ENCODE measurements at regions not wholly inside any gene's neighbourhood (a gene's known extent, or its start where the extent isn't known, plus 50 kb on each side); places are given as distances from the start of the nearest gene placed in this dataset.

DNA sequence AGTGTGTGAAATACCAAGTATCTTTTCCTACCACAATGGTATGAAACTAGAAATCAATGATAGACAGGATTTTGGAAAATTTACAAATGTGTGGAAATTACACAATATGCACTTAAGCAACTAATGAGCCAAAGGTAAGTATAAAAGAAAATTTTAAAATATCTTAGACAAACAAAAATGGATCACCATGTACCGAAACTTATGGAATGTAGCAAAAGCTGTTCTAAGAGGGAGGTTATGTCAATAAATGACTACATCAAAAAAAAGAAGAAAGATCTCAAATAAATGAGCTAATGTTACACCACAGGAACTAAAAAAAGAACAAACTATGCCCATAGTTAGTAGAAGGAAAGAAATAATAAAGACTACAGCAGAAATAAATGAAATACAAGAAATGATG, 1084.1 kb downstream of the TECRL start:
- Histone ChIP-seq H3K4me1 (ENCODE audit: control insufficient read depth, insufficient read depth, low read length) (no peaks in the 10 kb centered on the region), H3K36me3 (ENCODE audit: control insufficient read depth, insufficient read depth, low read length) (no peaks in the 10 kb centered on the region), H3K9me3 (ENCODE audit: control insufficient read depth, insufficient read depth, low read depth, low read length) (no peaks in the 10 kb centered on the region), H3K27me3 (ENCODE audit: control insufficient read depth, insufficient read depth, low read length) (no peaks in the 10 kb centered on the region), H3K27ac (ENCODE audit: low read length) (no peak overlapping the region), H3K4me3 (ENCODE audit: low read depth in 2 of 2, low read length in 2 of 2) (no peak overlapping the region)
- DNase-seq (ENCODE audit: low read depth, low spot score) = no peak
- POLR2A ChIA-PET = no interaction called here
- CTCF ChIA-PET = no interaction called here
- TF ChIP-seq, protein P1, sequence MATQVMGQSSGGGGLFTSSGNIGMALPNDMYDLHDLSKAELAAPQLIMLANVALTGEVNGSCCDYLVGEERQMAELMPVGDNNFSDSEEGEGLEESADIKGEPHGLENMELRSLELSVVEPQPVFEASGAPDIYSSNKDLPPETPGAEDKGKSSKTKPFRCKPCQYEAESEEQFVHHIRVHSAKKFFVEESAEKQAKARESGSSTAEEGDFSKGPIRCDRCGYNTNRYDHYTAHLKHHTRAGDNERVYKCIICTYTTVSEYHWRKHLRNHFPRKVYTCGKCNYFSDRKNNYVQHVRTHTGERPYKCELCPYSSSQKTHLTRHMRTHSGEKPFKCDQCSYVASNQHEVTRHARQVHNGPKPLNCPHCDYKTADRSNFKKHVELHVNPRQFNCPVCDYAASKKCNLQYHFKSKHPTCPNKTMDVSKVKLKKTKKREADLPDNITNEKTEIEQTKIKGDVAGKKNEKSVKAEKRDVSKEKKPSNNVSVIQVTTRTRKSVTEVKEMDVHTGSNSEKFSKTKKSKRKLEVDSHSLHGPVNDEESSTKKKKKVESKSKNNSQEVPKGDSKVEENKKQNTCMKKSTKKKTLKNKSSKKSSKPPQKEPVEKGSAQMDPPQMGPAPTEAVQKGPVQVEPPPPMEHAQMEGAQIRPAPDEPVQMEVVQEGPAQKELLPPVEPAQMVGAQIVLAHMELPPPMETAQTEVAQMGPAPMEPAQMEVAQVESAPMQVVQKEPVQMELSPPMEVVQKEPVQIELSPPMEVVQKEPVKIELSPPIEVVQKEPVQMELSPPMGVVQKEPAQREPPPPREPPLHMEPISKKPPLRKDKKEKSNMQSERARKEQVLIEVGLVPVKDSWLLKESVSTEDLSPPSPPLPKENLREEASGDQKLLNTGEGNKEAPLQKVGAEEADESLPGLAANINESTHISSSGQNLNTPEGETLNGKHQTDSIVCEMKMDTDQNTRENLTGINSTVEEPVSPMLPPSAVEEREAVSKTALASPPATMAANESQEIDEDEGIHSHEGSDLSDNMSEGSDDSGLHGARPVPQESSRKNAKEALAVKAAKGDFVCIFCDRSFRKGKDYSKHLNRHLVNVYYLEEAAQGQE (IDR thresholded peaks at IDR 0.05; ENCODE audit: insufficient read depth in 1 of 2, low read depth in 2 of 2, low read length in 1 of 2) = no peak
- no peak for TF ChIP-seq POLR2AphosphoS5 (IDR thresholded peaks at IDR 0.05; ENCODE audit: low read depth, low read length)
- no peak for TF ChIP-seq TCF7L2 (IDR thresholded peaks at IDR 0.05; ENCODE audit: low read depth, low read length)
- TF ChIP-seq, protein P2, sequence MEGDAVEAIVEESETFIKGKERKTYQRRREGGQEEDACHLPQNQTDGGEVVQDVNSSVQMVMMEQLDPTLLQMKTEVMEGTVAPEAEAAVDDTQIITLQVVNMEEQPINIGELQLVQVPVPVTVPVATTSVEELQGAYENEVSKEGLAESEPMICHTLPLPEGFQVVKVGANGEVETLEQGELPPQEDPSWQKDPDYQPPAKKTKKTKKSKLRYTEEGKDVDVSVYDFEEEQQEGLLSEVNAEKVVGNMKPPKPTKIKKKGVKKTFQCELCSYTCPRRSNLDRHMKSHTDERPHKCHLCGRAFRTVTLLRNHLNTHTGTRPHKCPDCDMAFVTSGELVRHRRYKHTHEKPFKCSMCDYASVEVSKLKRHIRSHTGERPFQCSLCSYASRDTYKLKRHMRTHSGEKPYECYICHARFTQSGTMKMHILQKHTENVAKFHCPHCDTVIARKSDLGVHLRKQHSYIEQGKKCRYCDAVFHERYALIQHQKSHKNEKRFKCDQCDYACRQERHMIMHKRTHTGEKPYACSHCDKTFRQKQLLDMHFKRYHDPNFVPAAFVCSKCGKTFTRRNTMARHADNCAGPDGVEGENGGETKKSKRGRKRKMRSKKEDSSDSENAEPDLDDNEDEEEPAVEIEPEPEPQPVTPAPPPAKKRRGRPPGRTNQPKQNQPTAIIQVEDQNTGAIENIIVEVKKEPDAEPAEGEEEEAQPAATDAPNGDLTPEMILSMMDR (IDR thresholded peaks at IDR 0.05) = no peak
- no peak for TF ChIP-seq SIN3A (IDR thresholded peaks at IDR 0.05; ENCODE audit: borderline replicate concordance, insufficient read depth, low read depth, low read length)
- ATAC-seq = no peak
- no TSS peak for BruUV-seq (replicated peaks)
- in situ Hi-C loops (cut with HindIII; ENCODE audit: low pct_unique_long_range_greater_than_20kb, low sequenced_read_pairs) = no loop called here
- intact Hi-C loops (cut with micrococcal nuclease; ENCODE audit: unreplicated experiment) = no loop called here

DNA sequence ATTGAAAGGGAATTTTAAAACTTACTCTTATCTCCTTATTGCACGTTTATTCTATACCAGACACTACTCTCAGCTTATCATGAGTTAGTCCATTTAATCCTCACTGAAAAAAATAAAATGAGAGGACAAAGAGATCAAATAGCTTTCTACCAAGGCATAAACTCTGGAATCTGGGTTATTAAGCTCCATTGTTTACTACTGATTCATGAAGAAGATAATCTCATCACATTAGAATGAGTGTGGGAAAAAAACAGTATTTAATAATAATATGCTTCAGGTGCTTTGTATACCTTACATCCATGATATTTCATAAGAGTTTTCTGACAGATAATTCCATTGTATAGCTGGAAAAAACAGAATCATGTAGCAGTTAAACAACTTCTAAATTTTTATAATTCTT, 1092.6 kb downstream of the TECRL start:
- no peak overlapping the region for H3K27ac ChIP-seq (ENCODE audit: low read length)
- H3K27me3 ChIP-seq (ENCODE audit: control insufficient read depth, insufficient read depth, low read length) = no peaks in the 10 kb centered on the region
- H3K4me3 ChIP-seq (ENCODE audit: low read depth in 2 of 2, low read length in 2 of 2) = no peak overlapping the region
- DNase-seq (ENCODE audit: low read depth, low spot score) (no peak), ATAC-seq (no peak)
- no peaks in the 10 kb centered on the region for H3K36me3 ChIP-seq (ENCODE audit: control insufficient read depth, insufficient read depth, low read length)
- H3K9me3 ChIP-seq (ENCODE audit: control insufficient read depth, insufficient read depth, low read depth, low read length) = no peaks in the 10 kb centered on the region
- H3K4me1 ChIP-seq (ENCODE audit: control insufficient read depth, insufficient read depth, low read length) = no peaks in the 10 kb centered on the region
- in situ Hi-C loops (cut with HindIII; ENCODE audit: low pct_unique_long_range_greater_than_20kb, low sequenced_read_pairs) = no loop called here
- ChIA-PET CTCF (no interaction called here), POLR2A (no interaction called here)
- no TSS peak for BruUV-seq (replicated peaks)
- intact Hi-C loops (cut with micrococcal nuclease; ENCODE audit: unreplicated experiment) = no loop called here
- TF ChIP-seq TCF7L2 (IDR thresholded peaks at IDR 0.05; ENCODE audit: low read depth, low read length) (no peak), SIN3A (IDR thresholded peaks at IDR 0.05; ENCODE audit: borderline replicate concordance, insufficient read depth, low read depth, low read length) (no peak)

GRCh38 chr4:63315651-63316050, 1093.6 kb downstream of the TECRL start:
- intact Hi-C loops (cut with micrococcal nuclease; ENCODE audit: unreplicated experiment) = no loop called here
- DNase-seq (ENCODE audit: low read depth, low spot score) (no peak), ATAC-seq (no peak)
- Histone ChIP-seq H3K27ac (ENCODE audit: low read length) (no peak overlapping the region), H3K27me3 (ENCODE audit: control insufficient read depth, insufficient read depth, low read length) (no peaks in the 10 kb centered on the region), H3K4me1 (ENCODE audit: control insufficient read depth, insufficient read depth, low read length) (no peaks in the 10 kb centered on the region), H3K4me3 (ENCODE audit: low read depth in 2 of 2, low read length in 2 of 2) (no peak overlapping the region), H3K9me3 (ENCODE audit: control insufficient read depth, insufficient read depth, low read depth, low read length) (no peaks in the 10 kb centered on the region), H3K36me3 (ENCODE audit: control insufficient read depth, insufficient read depth, low read length) (no peaks in the 10 kb centered on the region)
- TF ChIP-seq TCF7L2 (IDR thresholded peaks at IDR 0.05; ENCODE audit: low read depth, low read length) (no peak), SIN3A (IDR thresholded peaks at IDR 0.05; ENCODE audit: borderline replicate concordance, insufficient read depth, low read depth, low read length) (no peak), POLR2AphosphoS5 (IDR thresholded peaks at IDR 0.05; ENCODE audit: low read depth, low read length) (no peak)
- TF ChIP-seq, protein P2 (IDR thresholded peaks at IDR 0.05) = no peak
- TF ChIP-seq, protein P1 (IDR thresholded peaks at IDR 0.05; ENCODE audit: insufficient read depth in 1 of 2, low read depth in 2 of 2, low read length in 1 of 2) = no peak
- BruUV-seq (replicated peaks) = no TSS peak
- in situ Hi-C loops (cut with HindIII; ENCODE audit: low pct_unique_long_range_greater_than_20kb, low sequenced_read_pairs) = no loop called here
- CTCF ChIA-PET = no interaction called here
- POLR2A ChIA-PET = no interaction called here

Data from Panc1 (cell line).